ENCODE measurements at regions not wholly inside any gene's neighbourhood (a gene's known extent, or its start where the extent isn't known, plus 50 kb on each side); places are given as distances from the start of the nearest gene placed in this dataset.

DNA sequence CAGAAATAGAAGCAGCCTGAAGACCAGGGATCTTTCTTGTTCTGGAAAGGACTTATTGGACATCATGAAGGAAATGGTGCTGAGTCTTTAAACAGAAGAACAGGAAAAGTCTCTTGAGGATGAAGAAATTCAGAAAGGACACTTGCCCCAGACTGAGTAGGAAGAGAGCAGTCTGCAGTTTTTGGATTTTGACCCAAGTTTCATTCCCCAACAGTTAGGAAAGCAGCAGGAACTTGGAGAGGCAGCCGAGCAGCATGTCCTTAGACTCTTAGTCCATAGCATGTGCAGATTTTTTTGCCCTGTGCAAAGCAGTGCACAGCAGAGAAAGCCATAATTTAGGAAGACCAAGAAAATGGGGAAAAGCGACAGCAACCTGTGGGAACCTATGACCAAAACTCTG lies 927.2 kb upstream of the AUTS2 start:
- no peak for DNase-seq (ENCODE audit: low read depth)

DNA sequence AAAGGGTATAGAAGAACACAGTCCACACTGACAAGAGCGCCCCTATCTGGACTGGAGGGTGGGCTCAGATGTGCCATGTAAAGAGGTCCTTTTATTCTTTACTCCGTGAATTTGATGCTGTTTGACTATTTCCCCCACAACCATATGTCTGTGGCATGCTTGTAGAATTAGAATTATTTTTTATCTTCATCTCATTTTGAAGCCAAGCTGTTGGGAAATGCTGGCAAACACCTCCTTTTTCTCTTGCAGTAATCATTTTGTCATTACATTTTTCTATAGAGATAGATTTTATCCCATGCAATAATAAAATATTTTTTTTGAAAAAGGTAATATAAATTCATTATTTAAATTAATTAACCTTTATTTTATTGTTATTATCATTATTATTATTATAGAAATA lies 926.6 kb upstream of the AUTS2 start:
- no peak for DNase-seq (ENCODE audit: low read depth)

DNA sequence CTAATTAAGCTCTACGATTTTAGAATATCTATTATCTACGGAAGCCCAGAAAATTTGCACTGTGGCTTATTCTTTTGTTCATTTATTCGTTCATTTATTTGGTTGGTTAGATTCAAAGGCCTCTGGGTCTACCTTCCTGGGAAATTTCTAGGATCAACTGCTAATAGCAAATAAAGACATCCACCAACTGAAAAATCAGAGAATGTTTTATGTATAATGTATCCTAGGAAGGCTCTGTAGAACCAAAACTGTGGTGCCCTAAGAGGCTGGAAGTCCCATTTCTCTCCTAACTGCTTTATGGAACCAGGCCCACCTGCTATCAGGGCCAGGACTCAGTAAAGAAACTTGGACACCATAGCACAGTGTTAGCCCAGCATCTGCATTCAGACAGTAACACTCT lies 923.4 kb upstream of the AUTS2 start:
- DNase-seq (ENCODE audit: low read depth), result no peak

DNA sequence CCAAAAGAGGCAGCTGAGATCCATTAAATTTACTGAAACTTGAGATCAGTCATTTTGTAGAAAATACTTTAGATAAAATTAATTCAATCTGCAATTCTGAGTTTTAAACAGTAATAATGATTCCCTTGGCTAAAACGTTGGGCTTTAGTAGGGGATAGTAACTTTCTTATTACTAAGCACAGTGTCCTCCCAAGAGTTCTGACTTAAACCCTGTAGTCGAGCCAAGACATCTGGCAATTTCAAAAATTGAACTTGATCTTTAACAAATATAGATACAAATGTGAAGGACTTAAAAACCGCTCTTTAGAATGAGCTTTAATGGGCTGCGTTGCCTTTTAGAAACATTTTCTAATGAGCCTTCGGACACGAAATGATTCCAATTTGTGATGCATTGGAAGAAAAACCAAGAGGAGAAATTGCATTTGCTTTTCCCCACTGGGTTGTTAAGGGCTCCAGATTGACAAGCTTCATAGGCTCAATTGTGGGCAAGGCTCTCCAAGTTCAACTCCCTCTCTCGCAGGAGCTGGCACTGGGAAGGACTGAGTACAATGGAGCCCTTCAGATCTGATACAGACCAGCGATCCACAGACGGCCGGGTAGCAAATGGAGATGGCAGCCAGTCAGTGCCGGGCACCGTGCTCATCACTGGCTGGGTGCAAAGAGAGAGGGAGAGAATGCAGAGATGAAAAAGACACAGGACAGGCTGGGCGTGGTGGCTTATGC lies 921.3 kb upstream of the AUTS2 start:
- DNase-seq (ENCODE audit: low read depth), result no peak

DNA sequence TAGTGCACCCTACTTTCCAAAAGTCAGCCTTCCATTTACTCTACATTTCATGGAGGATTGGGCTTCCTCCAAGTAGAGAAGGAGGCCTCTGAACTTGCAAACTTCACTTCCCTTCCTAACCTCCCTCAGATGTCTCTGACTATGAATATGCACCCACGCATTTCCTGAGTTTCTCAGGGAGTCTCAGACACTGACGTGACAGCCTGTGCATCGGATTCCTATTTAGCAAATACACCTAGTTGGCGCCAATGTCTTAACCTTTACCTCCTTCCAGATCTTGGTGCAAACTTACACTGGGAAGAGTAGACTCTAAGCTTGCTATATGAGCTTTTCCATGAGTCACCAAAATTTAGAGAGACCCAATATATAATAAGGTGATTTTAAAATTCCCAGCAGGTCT lies 920.1 kb upstream of the AUTS2 start:
- no peak for DNase-seq (ENCODE audit: low read depth)

DNA sequence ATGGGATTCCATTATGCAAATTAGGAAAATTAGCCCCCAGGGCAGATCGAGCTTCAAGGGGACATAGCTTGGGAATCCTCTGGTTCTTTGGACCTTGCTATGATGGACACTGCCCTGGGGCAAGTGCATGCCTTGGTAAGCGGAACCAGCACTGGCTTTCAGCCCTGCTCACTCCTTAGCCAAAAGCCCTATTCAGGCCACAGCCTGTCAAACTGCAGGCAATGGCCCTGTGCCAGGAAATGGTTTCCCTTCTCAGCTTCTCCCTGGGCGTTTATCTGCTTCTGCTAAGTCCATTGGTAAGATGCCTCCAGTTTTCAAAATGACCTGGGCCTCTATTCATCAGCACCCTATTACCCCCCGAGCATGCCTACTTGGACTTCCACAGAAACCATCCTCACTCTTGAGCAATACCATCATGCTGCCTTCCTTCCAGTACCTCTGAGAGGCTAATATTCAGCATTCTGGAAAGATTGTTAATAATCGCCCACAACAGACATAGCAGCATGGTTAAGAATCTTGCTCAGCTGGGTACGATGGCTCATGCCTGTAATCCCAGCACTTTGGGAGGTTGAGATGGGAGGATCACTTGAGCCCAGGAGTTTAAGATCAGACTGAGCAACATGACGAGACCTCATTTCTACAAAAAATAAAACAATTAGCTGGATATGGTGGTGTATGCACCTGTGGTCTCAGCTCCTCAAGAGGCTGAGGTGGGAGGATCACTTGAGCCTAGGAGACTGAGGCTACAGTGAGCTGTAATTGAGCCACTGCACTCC lies 918.6 kb upstream of the AUTS2 start:
- DNase-seq (ENCODE audit: low read depth), result no peak

DNA sequence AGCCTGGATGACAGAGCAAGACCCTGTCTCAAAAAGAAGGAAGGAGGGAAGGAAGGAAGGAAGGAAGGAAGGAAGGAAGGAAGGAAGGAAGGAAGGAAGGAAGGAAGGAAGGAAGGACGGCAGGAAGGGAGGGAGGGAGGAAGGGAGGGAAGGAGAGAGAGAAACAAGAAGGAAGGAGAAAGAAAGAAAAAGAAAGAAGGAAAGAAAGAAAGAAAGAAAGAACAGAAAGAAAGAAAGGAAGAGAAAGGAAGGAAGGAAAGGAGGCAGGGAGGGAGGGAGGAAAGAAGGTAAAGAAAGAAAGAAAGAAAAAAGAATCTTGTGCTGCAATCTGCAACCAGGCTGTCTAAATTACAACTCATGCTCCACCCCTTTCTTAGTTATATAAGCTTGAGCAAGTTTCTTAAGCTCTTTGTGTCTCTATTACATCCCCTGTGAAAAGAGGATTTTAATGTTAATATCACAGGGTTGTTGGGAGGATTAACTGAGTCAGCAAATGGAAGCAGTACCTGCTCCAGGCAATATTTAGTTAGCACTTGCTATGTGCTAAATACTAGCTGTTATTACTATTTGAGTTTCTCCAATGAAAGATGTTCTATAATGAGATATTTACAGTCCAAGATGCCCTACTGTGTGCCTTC lies 917.9 kb upstream of the AUTS2 start:
- no peak for DNase-seq (ENCODE audit: low read depth)

DNA sequence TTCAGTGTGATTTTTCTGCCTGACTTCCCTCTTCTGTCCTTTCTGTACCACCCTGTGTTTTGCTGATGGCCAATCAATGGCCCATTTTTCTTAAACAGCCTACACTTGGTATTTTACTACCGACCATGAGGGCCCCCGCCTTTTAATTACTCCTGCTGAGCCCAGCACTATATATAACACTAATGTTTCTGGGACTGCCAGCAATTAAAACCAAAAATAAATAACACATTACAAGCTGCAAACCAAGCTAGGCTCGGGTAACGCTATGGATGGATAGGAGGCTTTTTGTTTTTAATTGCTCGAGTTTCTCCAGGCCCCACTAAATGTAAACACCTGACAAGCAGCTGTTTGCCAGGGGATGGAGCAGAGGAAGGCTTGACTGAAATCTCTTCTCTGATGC lies 915.4 kb upstream of the AUTS2 start:
- DNase-seq (ENCODE audit: low read depth), result no peak

DNA sequence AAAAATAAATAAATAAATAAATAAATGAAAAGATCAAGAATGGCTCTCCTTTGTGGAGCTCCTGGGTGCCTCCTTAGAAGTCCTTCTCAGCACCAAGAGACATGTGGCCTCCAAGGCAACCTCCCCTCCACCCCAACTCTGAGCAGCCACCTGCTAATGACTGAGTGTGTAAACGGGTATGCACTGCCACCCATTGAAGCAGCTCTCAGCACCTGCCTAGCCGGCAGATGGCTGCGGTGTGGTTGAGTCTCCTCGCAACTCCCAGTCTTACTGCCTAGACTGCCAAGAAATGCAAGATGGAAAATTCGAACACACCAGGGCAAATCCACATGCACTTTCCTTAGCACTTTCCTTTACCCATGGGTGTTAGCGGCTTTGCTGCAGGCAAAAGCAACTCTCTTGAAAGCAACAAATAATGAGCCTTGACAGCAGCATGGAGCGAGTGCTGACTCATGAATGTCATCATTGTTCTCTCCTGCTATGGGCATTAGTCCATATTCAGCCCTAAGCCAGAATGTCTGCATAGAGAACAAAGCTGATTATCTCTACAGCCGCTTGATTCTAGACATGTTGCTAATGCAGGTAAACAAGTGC lies 913.9 kb upstream of the AUTS2 start:
- no peak for DNase-seq (ENCODE audit: low read depth)

DNA sequence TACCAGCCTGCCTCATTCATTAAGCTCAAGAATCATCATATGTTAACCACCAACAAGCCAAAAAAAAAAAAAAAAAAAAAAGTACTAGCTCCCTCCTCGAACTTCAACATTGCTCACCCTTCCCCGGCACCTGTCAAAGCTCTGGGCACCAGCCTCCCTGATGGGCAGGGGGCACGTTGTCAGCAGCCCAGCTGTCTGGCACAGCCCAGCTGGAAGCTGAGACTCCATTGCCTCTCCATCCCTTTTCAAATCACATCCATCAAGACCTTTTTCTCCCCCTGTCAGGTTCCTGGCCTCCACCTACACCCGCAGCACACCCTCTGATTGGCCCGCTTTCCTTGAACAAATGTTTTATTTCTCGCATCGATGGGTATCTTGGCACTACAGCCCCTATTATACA lies 913.3 kb upstream of the AUTS2 start:
- DNase-seq (ENCODE audit: low read depth), result no peak

DNA sequence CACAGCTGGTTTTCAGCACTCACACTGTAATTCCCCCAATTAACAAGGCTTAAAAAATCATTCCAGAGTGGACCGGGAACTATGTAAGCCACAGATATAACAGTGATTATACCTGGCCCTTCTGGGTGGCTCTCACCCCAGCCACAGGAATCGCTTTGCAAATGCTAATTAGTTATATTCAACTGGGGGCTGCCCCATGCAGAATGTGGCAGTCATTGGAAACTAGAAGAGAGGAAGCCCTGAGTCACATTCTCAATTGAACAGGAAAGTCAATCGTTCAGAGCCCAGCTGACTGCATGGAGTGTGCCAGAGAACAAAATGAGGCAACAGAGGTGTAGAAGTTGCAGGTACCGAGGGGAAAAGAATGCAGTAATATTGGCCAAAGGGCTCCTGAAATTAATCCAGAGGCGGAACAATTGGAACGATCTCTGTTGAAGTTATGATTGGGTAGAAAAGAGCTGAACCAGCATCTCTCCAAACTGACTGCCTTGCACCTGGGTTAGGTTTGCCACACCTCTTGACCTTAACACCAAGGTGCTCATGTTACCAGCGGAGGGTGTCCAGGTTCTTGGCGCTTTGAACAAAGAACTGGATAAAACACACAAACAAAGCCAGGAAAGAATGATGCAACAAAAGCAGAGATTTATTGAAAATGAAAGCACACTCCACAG lies 909.7 kb upstream of the AUTS2 start:
- no peak for DNase-seq (ENCODE audit: low read depth)

DNA sequence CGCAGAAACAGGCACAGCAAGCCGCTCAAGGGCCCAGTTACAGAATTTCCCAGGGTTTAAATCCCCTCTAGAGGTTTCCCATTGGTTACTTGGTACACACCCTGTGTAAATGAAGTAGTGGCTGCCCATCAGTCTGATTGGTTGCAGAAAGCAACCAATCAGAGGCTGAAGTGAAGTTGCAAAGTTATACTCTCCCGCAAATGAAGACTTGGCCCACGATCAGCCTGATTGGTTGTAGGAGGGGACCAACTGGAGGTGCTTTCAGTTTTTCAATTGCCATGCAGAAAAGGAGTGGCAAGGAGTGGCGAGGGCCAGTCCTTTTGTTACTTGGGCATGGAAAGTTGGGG lies 909.2 kb upstream of the AUTS2 start:
- no peak for DNase-seq (ENCODE audit: low read depth)

DNA sequence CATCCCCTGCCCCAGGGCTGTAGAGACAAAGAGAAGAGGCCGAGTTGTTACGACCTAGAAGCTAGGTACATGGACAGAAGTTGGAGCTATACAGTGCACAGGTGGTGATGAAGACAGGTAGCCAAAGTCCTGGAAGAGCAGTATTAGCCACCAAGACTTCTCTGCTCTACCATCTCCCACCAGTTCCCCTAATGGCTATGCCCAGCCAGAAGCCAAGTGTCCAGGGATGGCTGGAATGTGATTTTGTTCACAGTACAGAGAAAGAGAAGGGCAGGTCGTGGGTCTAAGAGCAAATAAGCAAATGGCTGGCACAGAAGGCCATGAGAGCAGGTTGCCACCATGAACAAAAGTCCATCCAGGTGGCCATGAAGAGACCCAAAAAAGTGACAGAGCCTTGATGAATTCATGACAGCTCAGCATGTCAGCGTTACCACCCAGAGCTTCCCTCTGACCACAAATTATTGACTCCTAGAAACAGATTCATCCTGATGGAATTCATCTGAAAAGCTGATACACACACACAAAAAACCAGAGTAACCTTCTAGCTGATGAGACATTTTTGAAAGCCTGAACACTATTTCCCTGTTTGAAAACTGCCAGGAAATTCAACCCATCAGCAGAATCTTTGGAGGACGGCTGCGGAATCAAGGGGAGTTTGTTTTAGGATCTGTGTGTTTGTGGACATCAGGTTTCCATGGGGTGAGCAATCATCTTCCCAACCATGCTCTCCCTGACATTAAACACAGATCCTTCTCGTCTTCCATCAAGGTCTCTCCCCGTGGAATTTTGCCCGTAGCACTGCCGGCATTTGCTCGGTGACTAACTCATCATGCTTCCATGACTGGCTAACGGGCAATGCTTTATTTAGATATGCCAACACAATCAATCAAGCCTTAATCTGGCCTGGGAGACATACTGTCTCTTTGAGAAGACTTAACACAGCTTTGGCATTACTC lies 906.7 kb upstream of the AUTS2 start:
- no peak for DNase-seq (ENCODE audit: low read depth)

DNA sequence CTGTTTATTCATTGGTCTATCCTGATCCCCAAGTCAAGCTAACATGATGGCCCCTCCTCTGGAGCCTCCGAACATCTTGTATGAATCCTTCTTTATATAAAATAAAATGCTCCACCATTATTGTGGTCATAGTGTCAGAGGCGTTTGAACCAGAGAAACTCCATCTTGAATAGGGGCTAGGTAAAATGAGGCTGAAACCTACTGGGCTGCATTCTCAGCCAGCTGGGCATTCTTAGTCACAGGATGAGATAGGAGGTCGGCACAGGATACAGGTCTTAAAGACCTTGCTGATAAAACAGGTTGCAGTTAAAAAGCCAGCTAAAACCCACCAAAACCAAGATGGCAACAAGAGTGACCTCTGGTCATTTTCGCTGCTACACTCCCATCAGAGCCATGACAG lies 905.8 kb upstream of the AUTS2 start:
- DNase-seq (ENCODE audit: low read depth), result no peak

DNA sequence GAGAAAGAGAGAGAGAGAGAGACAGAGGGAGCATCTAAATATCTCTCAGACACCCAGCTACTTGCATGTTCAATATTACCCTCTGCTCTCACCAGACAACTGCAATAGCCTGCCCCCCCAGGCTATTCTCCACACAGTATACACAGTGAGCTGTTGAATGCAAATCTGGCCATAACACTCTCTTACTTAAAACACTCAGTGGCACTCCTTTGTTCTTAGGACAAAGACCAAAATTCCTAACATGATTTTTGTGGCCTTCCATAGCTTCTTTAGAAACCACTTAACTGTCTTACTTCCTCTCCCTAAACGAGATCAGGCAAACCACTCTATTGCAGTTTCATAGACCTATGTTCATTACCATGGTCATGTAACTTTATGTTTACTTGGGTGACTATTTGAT lies 903.6 kb upstream of the AUTS2 start:
- DNase-seq (ENCODE audit: low read depth), result no peak

DNA sequence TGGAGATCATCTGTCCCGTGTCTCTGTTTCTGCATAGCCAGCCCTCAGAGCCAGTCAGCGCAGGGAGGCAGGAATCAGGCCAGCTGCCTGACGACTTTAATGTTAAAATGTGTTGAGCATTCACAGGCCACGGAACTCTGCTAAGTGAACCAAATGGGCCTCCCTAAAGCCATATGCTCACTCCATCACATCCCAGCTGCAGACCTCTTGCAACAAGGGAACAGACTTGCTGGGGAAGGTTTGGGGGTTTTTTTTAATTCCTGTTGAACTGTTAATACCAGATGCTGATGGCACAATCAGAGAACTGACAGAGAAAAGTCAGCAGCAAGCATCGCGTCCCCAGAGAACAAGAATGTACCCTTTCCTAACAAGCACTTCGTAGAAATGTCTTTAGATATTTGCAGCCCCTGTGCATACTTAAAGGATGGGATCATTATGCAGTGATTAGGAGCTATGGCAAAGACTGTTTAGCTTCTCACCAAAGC lies 900.4 kb upstream of the AUTS2 start:
- DNase-seq (ENCODE audit: low read depth), result no peak

DNA sequence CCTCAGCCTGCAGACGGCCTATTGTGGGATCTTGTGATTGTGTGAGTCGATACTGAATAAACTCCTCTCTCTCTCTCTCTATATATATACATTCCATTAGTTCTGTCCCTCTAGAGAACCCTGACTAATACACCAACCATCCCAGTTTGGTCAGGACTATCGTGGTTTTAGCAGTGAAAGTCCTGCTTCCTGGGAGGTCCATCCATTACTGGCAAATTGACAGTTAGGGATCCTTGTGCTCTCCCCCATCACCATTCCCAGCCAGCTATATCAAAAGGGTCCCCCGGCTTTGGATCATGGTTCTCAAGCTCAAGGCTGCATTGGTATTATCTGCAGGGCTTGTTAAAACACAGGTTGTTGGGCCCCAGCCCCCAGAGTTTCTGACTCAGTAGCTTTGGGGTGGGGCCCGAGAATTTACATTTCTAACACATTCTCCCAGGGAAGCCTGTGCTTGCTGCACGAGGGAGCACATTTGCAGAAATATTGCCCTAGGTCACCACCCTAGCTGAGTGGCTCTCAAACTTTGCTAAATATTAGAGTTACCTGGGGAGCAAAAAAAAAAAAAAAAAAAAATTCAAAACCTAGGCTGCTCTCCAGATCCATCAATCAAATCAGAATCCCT lies 899.1 kb upstream of the AUTS2 start:
- no peak for DNase-seq (ENCODE audit: low read depth)

DNA sequence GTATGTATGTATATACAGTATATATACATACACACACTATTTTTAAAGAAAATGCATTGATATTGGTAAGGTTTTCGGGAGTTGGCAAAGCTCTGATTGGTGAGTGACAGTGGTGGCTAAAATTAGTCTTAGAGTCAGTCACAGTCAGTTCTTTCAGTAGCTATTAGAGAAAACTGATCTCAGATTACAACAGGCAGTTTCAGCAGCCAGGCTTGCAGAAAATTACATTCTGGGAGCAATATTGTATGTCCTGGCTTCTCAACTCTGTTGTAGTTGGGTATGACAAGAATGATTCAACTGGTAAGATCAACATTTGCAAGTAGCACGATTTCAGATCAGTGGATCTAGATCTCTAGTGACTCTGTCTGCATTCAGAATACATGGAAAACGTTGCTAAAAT lies 897.9 kb upstream of the AUTS2 start:
- no peak for DNase-seq (ENCODE audit: low read depth)

DNA sequence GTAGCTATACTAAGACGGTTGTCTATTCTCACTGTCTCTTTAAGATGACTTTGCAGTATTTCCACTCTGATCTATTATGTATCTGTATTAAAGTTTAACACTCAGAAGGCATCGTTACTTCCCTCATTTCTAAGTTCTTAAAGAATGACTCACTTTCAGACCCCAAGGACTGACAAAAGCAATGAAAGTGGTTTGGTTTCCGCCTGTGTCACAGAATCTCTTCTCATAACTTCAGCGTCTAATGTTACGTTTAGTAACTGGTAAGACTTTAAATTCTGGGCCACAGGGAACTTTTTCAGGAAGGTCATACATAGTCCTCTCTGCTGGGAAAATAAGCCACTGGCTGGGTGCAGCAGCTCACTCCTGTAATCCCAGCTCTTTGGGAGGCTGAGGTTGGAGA lies 892.0 kb upstream of the AUTS2 start:
- no peak for DNase-seq (ENCODE audit: low read depth)

DNA sequence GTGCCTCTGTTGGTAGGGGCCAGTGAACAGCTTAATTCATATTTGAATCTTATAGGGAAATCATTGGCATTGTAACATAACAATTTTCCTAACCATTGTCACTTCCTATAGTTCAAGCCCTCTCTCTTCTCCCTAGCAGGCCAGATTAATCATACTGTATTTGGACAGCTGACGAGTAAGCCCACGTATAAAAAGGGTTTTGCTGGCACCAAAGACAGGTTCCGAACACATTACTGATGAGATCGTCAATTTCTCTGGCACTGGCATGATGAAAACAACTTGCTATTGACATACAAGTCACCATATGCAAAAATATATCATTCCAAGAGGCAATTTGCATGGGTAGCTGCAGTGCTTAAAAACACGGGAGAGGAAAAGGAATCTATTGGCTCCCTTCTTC lies 891.1 kb upstream of the AUTS2 start:
- no peak for DNase-seq (ENCODE audit: low read depth)

DNA sequence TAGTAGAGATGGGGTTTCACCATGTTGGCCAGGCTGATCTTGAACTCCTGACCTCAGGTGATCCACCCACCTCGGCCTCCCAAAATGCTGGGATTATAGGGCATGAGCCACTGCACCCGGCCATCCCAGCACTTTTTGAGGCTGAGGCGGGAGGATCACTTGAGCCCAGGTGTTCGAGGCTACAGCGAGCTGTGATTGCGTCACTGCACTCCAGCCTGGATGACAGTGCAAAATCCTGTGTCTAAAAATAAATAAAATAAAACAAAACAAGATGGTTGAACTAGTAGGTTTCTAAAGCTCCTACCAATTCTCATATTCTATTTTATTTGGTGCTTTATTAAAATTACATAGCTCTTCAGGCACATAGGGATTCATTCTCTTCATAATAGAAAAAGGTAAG lies 890.3 kb upstream of the AUTS2 start:
- no peak for DNase-seq (ENCODE audit: low read depth)

All from stimulated activated CD8-positive, alpha-beta memory T cell treated with anti-CD3 and anti-CD28 coated beads, Interleukin-12 subunit alpha, Interleukin-12 subunit beta, amount 100 ng/mL, for 1 hour (primary cell).